ENCODE measurements at regions not wholly inside any gene's neighbourhood (a gene's known extent, or its start where the extent isn't known, plus 50 kb on each side); places are given as distances from the start of the nearest gene placed in this dataset.

GRCh38 chr7:9981742-9982349, 991.8 kb upstream of the PHF14 start:
- WGBS (ENCODE audit: insufficient coverage): no CpG with 5 or more reads among the region's 2 CpGs
- H3K27ac Mint-ChIP-seq: no peak overlapping the region

GRCh38 chr7:9983048-9983447, 990.6 kb upstream of the PHF14 start:
- H3K36me3 Mint-ChIP-seq: no peaks in the 10 kb centered on the region
- Histone ChIP-seq H3K4me3 (ENCODE audit: control insufficient read depth in 1 of 2, extremely low read depth in 1 of 2, low read length in 1 of 2) (no peak overlapping the region), H3K27me3 (replicated peaks in 1 of 2; ENCODE audit: control insufficient read depth in 2 of 2, extremely low read depth in 1 of 2, insufficient read depth in 2 of 2, low read length in 1 of 2) (no peaks in the 10 kb centered on the region), H3K9me3 (no peaks in the 10 kb centered on the region), H3K27ac (ENCODE audit: low read length) (no peak overlapping the region), H3K4me1 (ENCODE audit: control insufficient read depth in 1 of 2, extremely low read depth in 1 of 2, insufficient read depth in 2 of 2, low read length in 2 of 2) (no peaks in the 10 kb centered on the region), H3K36me3 (ENCODE audit: control insufficient read depth in 2 of 2, extremely low read depth in 1 of 2, insufficient read depth in 1 of 2, low read length in 1 of 2) (no peaks in the 10 kb centered on the region)
- H3K4me3 Mint-ChIP-seq: no peak overlapping the region
- no CpG with 5 or more reads among the region's 5 CpGs for WGBS (ENCODE audit: insufficient coverage)
- H3K4me1 Mint-ChIP-seq: no peaks in the 10 kb centered on the region
- ATAC-seq (replicated peaks in 1 of 4) (no peak), DNase-seq (no peak)
- POLR2A ChIA-PET: no interaction called here
- no peak overlapping the region for H3K27ac Mint-ChIP-seq
- peaks cover 0 to 14% (median 13%) of the 10 kb centered on the region in 3 donors for H3K9me3 Mint-ChIP-seq
- no peaks in the 10 kb centered on the region for H3K27me3 Mint-ChIP-seq
- CTCF ChIA-PET: no interaction called here

More at GRCh38 chr7:9981742-9982349, 991.8 kb upstream of the PHF14 start:
- no peaks in the 10 kb centered on the region for H3K36me3 ChIP-seq (ENCODE audit: control insufficient read depth in 2 of 2, extremely low read depth in 1 of 2, insufficient read depth in 1 of 2, low read length in 1 of 2)
- H3K4me3 ChIP-seq (ENCODE audit: control insufficient read depth in 1 of 2, extremely low read depth in 1 of 2, low read length in 1 of 2): no peak overlapping the region
- no peaks in the 10 kb centered on the region for H3K27me3 Mint-ChIP-seq
- DNase-seq (no peak), ATAC-seq (replicated peaks in 1 of 4) (no peak)
- H3K36me3 Mint-ChIP-seq: no peaks in the 10 kb centered on the region
- H3K27me3 ChIP-seq (replicated peaks in 1 of 2; ENCODE audit: control insufficient read depth in 2 of 2, extremely low read depth in 1 of 2, insufficient read depth in 2 of 2, low read length in 1 of 2): no peaks in the 10 kb centered on the region
- H3K9me3 Mint-ChIP-seq: peaks cover 0 to 8% (median 4%) of the 10 kb centered on the region in 3 donors
- H3K27ac ChIP-seq (ENCODE audit: low read length): no peak overlapping the region
- POLR2A ChIA-PET: no interaction called here
- CTCF ChIA-PET: no interaction called here
- no peak overlapping the region for H3K4me3 Mint-ChIP-seq
- H3K9me3 ChIP-seq: no peaks in the 10 kb centered on the region
- H3K4me1 ChIP-seq (ENCODE audit: control insufficient read depth in 1 of 2, extremely low read depth in 1 of 2, insufficient read depth in 2 of 2, low read length in 2 of 2): no peaks in the 10 kb centered on the region
- no peaks in the 10 kb centered on the region for H3K4me1 Mint-ChIP-seq

GRCh38 chr7:10015687-10016086, 958.0 kb upstream of the PHF14 start:
- ATAC-seq (replicated peaks in 1 of 4): no peak
- no peaks in the 10 kb centered on the region for H3K36me3 ChIP-seq (ENCODE audit: control insufficient read depth in 2 of 2, extremely low read depth in 1 of 2, insufficient read depth in 1 of 2, low read length in 1 of 2)
- Mint-ChIP-seq H3K36me3 (no peaks in the 10 kb centered on the region), H3K4me1 (no peaks in the 10 kb centered on the region), H3K27me3 (no peaks in the 10 kb centered on the region), H3K9me3 (peaks cover 0 to 22% (median 8%) of the 10 kb centered on the region in 3 donors), H3K4me3 (no peak overlapping the region), H3K27ac (no peak overlapping the region)
- no peaks in the 10 kb centered on the region for H3K9me3 ChIP-seq
- H3K4me3 ChIP-seq (ENCODE audit: control insufficient read depth in 1 of 2, extremely low read depth in 1 of 2, low read length in 1 of 2): no peak overlapping the region
- ChIA-PET CTCF (no interaction called here), POLR2A (no interaction called here)
- DNase-seq: no peak
- H3K4me1 ChIP-seq (ENCODE audit: control insufficient read depth in 1 of 2, extremely low read depth in 1 of 2, insufficient read depth in 2 of 2, low read length in 2 of 2): no peaks in the 10 kb centered on the region
- H3K27me3 ChIP-seq (replicated peaks in 1 of 2; ENCODE audit: control insufficient read depth in 2 of 2, extremely low read depth in 1 of 2, insufficient read depth in 2 of 2, low read length in 1 of 2): no peaks in the 10 kb centered on the region
- H3K27ac ChIP-seq (ENCODE audit: low read length): no peak overlapping the region
- WGBS (ENCODE audit: insufficient coverage): no CpG with 5 or more reads among the region's 1 CpG

- Mint-ChIP-seq H3K27me3 (no peaks in the 10 kb centered on the region), H3K27ac (no peak overlapping the region), H3K4me1 (no peaks in the 10 kb centered on the region), H3K4me3 (no peak overlapping the region), H3K9me3 (peaks cover 0 to 24% (median 9%) of the 10 kb centered on the region in 3 donors), H3K36me3 (no peaks in the 10 kb centered on the region)
- no peaks in the 10 kb centered on the region for H3K27me3 ChIP-seq (replicated peaks in 1 of 2; ENCODE audit: control insufficient read depth in 2 of 2, extremely low read depth in 1 of 2, insufficient read depth in 2 of 2, low read length in 1 of 2)
- ChIA-PET CTCF (no interaction called here), POLR2A (no interaction called here)
- H3K9me3 ChIP-seq: no peaks in the 10 kb centered on the region
- H3K36me3 ChIP-seq (ENCODE audit: control insufficient read depth in 2 of 2, extremely low read depth in 1 of 2, insufficient read depth in 1 of 2, low read length in 1 of 2): no peaks in the 10 kb centered on the region
- H3K4me3 ChIP-seq (ENCODE audit: control insufficient read depth in 1 of 2, extremely low read depth in 1 of 2, low read length in 1 of 2): no peak overlapping the region
- WGBS (ENCODE audit: insufficient coverage): no CpG with 5 or more reads among the region's 3 CpGs
- H3K4me1 ChIP-seq (ENCODE audit: control insufficient read depth in 1 of 2, extremely low read depth in 1 of 2, insufficient read depth in 2 of 2, low read length in 2 of 2): no peaks in the 10 kb centered on the region
- ATAC-seq (replicated peaks in 1 of 4) (no peak), DNase-seq (no peak)
- H3K27ac ChIP-seq (ENCODE audit: low read length): no peak overlapping the region
These were observed 951.2 kb upstream of the PHF14 start for GRCh38 chr7:10022480-10022879.

- Histone ChIP-seq H3K27ac (ENCODE audit: low read length) (no peak overlapping the region), H3K4me3 (ENCODE audit: control insufficient read depth in 1 of 2, extremely low read depth in 1 of 2, low read length in 1 of 2) (no peak overlapping the region), H3K36me3 (ENCODE audit: control insufficient read depth in 2 of 2, extremely low read depth in 1 of 2, insufficient read depth in 1 of 2, low read length in 1 of 2) (no peaks in the 10 kb centered on the region), H3K9me3 (no peaks in the 10 kb centered on the region), H3K4me1 (ENCODE audit: control insufficient read depth in 1 of 2, extremely low read depth in 1 of 2, insufficient read depth in 2 of 2, low read length in 2 of 2) (no peaks in the 10 kb centered on the region), H3K27me3 (replicated peaks in 1 of 2; ENCODE audit: control insufficient read depth in 2 of 2, extremely low read depth in 1 of 2, insufficient read depth in 2 of 2, low read length in 1 of 2) (no peaks in the 10 kb centered on the region)
- Mint-ChIP-seq H3K27ac (no peak overlapping the region), H3K36me3 (no peaks in the 10 kb centered on the region), H3K9me3 (peaks cover 0 to 24% (median 9%) of the 10 kb centered on the region in 3 donors), H3K4me3 (no peak overlapping the region), H3K27me3 (no peaks in the 10 kb centered on the region), H3K4me1 (no peaks in the 10 kb centered on the region)
- WGBS (ENCODE audit: insufficient coverage): no CpG with 5 or more reads among the region's 2 CpGs
- POLR2A ChIA-PET: no interaction called here
- no peak for ATAC-seq (replicated peaks in 1 of 4)
- DNase-seq: no peak
- CTCF ChIA-PET: no interaction called here
These were observed 950.7 kb upstream of the PHF14 start for GRCh38 chr7:10022957-10023356.

GRCh38 chr7:10034843-10035556, 938.7 kb upstream of the PHF14 start:
- POLR2A ChIA-PET: no interaction called here

More at GRCh38 chr7:10034843-10035556, 938.7 kb upstream of the PHF14 start:
- H3K27ac Mint-ChIP-seq: no peak overlapping the region
- no peaks in the 10 kb centered on the region for H3K36me3 ChIP-seq (ENCODE audit: control insufficient read depth in 2 of 2, extremely low read depth in 1 of 2, insufficient read depth in 1 of 2, low read length in 1 of 2)
- DNase-seq: no peak
- WGBS (ENCODE audit: insufficient coverage): 23% methylated on average over 3 of the region's 5 CpGs
- no peak overlapping the region for H3K4me3 ChIP-seq (ENCODE audit: control insufficient read depth in 1 of 2, extremely low read depth in 1 of 2, low read length in 1 of 2)
- CTCF ChIA-PET: no interaction called here
- no peak for ATAC-seq (replicated peaks in 1 of 4)
- no peaks in the 10 kb centered on the region for H3K4me1 Mint-ChIP-seq
- H3K9me3 ChIP-seq: no peaks in the 10 kb centered on the region
- peaks cover 2 to 22% (median 11%) of the 10 kb centered on the region in 3 donors for H3K9me3 Mint-ChIP-seq
- H3K4me3 Mint-ChIP-seq: no peak overlapping the region
- H3K27me3 Mint-ChIP-seq: no peaks in the 10 kb centered on the region
- no peaks in the 10 kb centered on the region for H3K36me3 Mint-ChIP-seq
- no peak overlapping the region for H3K27ac ChIP-seq (ENCODE audit: low read length)
- H3K27me3 ChIP-seq (replicated peaks in 1 of 2; ENCODE audit: control insufficient read depth in 2 of 2, extremely low read depth in 1 of 2, insufficient read depth in 2 of 2, low read length in 1 of 2): no peaks in the 10 kb centered on the region
- H3K4me1 ChIP-seq (ENCODE audit: control insufficient read depth in 1 of 2, extremely low read depth in 1 of 2, insufficient read depth in 2 of 2, low read length in 2 of 2): no peaks in the 10 kb centered on the region

Data from T-cell (primary cell).